Right atrium auricular region (tissue), 2 donors: ENCODE measurements at regions not wholly inside any gene's neighbourhood (a gene's known extent, or its start where the extent isn't known, plus 50 kb on each side); places are given as distances from the start of the nearest gene placed in this dataset.

Source experiments
- DNase-seq: peaks from one replicate; pipeline ENCODE4 v3.0.0-alpha.2; 2019; ENCODE audit warnings: low spot score
- H3K27ac ChIP-seq, 2 donors: fragments of 200-600 bp; sonication (generic); 1 replicate in 1 of 2; 2 replicates in 1 of 2; pipeline ENCODE4 v1.5.1; 2016 to 2019
- H3K27me3 ChIP-seq, 2 donors: fragments of 200-600 bp; sonication (generic); one replicate each; pipeline versions ENCODE4 v1.5.1 to v1.6.0; 2017 to 2019
- H3K36me3 ChIP-seq: fragments of 200-600 bp; sonication (generic); one replicate; pipeline ENCODE4 v1.5.1; 2016
- H3K4me1 ChIP-seq, 2 donors: fragments of 200-600 bp; sonication (generic); one replicate each; pipeline versions ENCODE4 v1.5.1 to v1.6.0; 2017 to 2019
- H3K4me3 ChIP-seq, 2 donors: fragments of 200-600 bp; sonication (generic); 1 replicate in 1 of 2; 2 replicates in 1 of 2; pipeline ENCODE4 v1.5.1; 2017 to 2019; ENCODE audit warnings: mild to moderate bottlenecking in 1 of 2, moderate library complexity in 1 of 2
- H3K9me3 ChIP-seq, 2 donors: fragments of 200-600 bp; sonication (generic); one replicate each; pipeline ENCODE4 v1.5.1; 2019
- TF ChIP-seq, protein P1 (sequence below), 2 donors: fragments of 200-600 bp; sonication (generic); IDR thresholded peaks; one replicate each; pipeline ENCODE4 v1.5.1; 2019; ENCODE audit warnings: antibody characterized with exemption in 2 of 2

- no peaks in the 10 kb centered on the region for H3K27me3 ChIP-seq
- H3K4me3 ChIP-seq: no peak overlapping the region
- no peaks in the 10 kb centered on the region for H3K9me3 ChIP-seq
- H3K4me1 ChIP-seq: no peaks in the 10 kb centered on the region
- H3K36me3 ChIP-seq: no peaks in the 10 kb centered on the region
- TF ChIP-seq, protein P1, sequence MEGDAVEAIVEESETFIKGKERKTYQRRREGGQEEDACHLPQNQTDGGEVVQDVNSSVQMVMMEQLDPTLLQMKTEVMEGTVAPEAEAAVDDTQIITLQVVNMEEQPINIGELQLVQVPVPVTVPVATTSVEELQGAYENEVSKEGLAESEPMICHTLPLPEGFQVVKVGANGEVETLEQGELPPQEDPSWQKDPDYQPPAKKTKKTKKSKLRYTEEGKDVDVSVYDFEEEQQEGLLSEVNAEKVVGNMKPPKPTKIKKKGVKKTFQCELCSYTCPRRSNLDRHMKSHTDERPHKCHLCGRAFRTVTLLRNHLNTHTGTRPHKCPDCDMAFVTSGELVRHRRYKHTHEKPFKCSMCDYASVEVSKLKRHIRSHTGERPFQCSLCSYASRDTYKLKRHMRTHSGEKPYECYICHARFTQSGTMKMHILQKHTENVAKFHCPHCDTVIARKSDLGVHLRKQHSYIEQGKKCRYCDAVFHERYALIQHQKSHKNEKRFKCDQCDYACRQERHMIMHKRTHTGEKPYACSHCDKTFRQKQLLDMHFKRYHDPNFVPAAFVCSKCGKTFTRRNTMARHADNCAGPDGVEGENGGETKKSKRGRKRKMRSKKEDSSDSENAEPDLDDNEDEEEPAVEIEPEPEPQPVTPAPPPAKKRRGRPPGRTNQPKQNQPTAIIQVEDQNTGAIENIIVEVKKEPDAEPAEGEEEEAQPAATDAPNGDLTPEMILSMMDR (IDR thresholded peaks at IDR 0.05): no peak
- H3K27ac ChIP-seq: no peak overlapping the region
- no peak for DNase-seq
These were observed 286.7 kb upstream of the HABP2 start for GRCh38 chr10:113266147-113266546.

GRCh38 chr10:113267619-113268562 lies 285.0 kb upstream of the HABP2 start:
- H3K4me1 ChIP-seq: peaks cover 0 to 6% of the 10 kb centered on the region in 2 donors
- no peaks in the 10 kb centered on the region for H3K27me3 ChIP-seq
- TF ChIP-seq, protein P1 (IDR thresholded peaks at IDR 0.05): no peak
- H3K36me3 ChIP-seq: no peaks in the 10 kb centered on the region
- no peak overlapping the region for H3K4me3 ChIP-seq
- H3K9me3 ChIP-seq: no peaks in the 10 kb centered on the region
- H3K27ac ChIP-seq: no peak overlapping the region
- no peak for DNase-seq

- TF ChIP-seq, protein P1 (IDR thresholded peaks at IDR 0.05): no peak
These were observed 283.5 kb upstream of the HABP2 start for GRCh38 chr10:113269333-113269732.

DNA sequence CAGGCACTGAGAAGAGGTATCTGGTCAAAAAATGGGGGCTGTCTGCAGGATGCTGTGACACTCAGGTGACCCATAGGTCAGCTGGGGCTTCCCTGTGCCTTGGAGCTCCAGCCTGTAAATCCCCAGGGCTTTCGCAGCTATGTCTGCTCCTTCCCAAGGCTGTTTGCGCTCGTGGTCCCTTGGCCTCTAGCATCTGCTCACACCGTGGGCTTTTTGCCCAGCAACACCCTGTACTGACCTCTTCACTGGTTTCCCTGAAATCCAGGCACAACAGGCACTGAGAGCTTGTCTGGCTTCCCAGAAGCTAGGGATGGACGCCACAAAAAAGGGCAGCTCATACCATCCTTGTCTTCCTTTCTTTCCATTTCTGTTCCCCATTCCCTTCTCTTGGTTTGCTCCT lies 280.3 kb upstream of the HABP2 start:
- H3K4me1 ChIP-seq: peaks cover 0 to 19% of the 10 kb centered on the region in 2 donors
- H3K4me3 ChIP-seq: no peak overlapping the region
- H3K27ac ChIP-seq: peak overlapping the region in 1 of 2 donors; percentile 64
- H3K36me3 ChIP-seq: no peaks in the 10 kb centered on the region
- TF ChIP-seq, protein P1 (IDR thresholded peaks at IDR 0.05): no peak
- no peaks in the 10 kb centered on the region for H3K27me3 ChIP-seq
- DNase-seq: no peak
- H3K9me3 ChIP-seq: peaks cover 0 to 22% of the 10 kb centered on the region in 2 donors

More at GRCh38 chr10:113269333-113269732, 283.5 kb upstream of the HABP2 start:
- no peak for DNase-seq
- H3K4me3 ChIP-seq: no peak overlapping the region
- no peaks in the 10 kb centered on the region for H3K36me3 ChIP-seq
- H3K4me1 ChIP-seq: peaks cover 0 to 19% of the 10 kb centered on the region in 2 donors
- no peaks in the 10 kb centered on the region for H3K27me3 ChIP-seq
- no peaks in the 10 kb centered on the region for H3K9me3 ChIP-seq
- H3K27ac ChIP-seq: no peak overlapping the region

DNA sequence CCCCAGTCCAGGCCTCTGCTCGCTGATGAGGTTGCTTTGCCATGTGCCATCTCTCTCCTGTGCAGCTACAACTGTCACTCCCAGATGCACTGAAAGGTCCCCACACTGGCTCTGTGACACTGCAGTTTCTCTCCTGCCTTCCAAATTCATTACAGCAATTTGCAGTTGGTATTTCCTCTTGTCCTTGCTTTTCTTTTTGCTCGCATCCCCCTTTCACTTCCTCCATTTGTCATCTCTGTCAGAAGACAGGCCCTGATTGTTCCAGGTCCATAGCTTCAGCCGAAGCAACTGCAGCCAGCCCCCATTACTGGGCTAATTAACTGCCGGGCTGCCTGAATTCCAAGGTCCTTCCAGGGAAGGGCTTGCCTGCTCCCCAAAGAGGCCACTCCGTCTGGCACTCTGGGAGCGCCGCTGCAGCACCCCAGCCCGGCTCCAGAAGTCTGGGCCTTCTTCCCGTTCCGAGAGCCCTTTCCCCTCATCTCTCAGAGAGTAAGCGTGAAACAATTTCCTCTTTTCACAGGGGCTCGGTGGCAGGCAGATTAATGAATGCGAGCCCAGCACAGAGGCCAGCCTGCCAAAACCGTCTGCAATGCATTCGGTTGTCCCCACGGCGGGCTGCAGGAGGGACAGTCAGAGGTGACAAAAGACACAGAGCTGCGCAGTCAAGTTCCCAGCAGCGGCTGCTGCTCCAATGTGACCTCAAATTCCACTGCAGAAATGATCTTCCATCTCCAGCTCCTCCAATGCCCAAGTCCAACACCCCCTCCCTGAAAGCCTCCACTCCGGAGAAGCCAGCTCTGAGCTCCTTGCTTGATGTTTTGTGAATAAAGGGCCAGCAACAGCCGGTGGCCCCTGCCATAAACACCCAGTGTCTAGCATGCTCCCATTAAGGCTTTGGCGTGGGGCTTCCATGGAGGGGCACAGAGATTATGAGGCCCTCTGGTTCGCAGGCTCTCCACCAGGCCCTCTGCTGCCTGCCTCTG lies 279.4 kb upstream of the HABP2 start:
- TF ChIP-seq, protein P1 (IDR thresholded peaks at IDR 0.05): no peak
- H3K4me1 ChIP-seq: peaks cover 0 to 19% of the 10 kb centered on the region in 2 donors
- DNase-seq: peak; percentile 64

More for the DNA sequence above, 279.4 kb upstream of the HABP2 start:
- peak overlapping the region; percentile 64 to 78 for H3K27ac ChIP-seq
- no peaks in the 10 kb centered on the region for H3K36me3 ChIP-seq
- no peaks in the 10 kb centered on the region for H3K27me3 ChIP-seq
- no peak overlapping the region for H3K4me3 ChIP-seq
- peaks cover 0 to 22% of the 10 kb centered on the region in 2 donors for H3K9me3 ChIP-seq
